SW 1271 (cell line): ENCODE measurements at regions not wholly inside any gene's neighbourhood (a gene's known extent, or its start where the extent isn't known, plus 50 kb on each side); places are given as distances from the start of the nearest gene placed in this dataset.
"Not testable (repeated sequence)": the region's sequence is repeated elsewhere in the genome, so short reads cannot be mapped to it uniquely, and the experiment has no call there.

ENCODE experiments used
- DNase-seq, 2 experiments: peaks; one replicate each; lab custom pipeline; 2025; lab: John Stamatoyannopoulos, UW

DNA sequence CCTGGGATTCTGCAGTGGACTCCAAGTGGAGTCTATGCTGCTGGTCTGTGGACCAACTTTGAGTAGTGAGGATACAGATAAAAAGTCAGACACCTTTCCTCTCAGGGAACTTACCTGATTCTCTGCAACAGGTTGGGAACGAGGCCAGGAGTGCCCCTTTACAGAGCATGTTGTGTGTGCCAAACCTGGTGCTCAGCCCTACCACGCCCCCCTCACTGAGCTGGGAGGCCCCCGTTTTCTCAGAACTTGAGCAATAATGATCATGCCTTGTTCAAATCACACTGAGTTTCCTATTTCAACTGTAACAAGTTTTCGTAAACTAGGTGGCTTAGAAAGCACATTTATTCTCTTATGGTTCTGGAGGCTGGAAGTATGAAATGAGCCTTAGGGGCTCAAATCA, 182.0 kb downstream of the COPRS start:
- DNase-seq = no peak

DNA sequence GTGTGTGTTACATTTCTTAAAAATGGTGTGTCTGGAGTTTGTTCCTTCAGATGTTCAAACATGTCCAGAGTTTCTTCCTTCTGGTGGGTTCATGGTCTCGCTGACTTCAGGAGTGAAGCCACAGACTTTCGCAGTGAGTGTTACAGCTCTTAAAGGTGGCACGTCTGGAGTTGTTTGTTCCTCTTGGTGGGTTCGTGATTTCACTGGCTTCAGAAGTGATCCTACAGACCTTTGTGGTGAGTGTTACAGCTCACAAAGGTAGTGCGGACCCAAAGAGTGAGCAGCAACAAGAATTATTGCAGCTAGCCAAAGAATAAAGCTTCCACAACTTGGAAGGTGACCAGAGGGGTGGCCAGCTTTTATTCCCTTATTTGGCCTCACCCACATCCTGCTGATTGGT, 183.7 kb downstream of the COPRS start:
- DNase-seq = not testable (repeated sequence)

DNA sequence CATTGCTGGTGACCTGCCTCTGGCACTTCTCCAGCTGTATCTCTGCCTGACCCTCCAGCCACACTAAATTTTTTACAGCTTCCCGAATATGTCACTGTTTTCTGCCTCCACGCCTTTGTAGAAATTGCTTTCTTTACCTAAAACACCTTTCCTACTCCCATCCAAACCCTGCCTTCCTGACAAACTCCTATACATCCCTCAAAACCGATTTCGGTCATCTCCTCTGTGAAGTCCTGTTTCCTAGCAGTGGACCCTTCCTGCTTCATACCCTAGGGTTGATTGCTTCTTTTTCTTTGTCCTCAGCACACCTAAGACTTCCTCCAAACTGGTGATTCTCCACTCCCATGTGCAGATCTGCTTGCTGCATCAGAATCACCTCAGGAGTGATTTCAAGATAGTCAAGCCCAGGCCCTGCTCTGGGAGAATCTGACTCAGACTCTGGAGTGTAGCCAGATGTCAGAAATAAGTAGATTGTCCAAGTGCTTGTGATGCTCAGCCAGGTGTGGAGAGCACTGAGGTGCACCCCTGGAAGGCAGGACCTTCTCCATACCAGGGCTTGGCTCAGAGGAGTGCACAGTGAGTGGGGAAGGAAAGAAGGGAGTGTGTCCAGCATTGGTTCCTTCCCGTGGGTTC, 184.2 kb downstream of the COPRS start:
- DNase-seq = no peak

DNA sequence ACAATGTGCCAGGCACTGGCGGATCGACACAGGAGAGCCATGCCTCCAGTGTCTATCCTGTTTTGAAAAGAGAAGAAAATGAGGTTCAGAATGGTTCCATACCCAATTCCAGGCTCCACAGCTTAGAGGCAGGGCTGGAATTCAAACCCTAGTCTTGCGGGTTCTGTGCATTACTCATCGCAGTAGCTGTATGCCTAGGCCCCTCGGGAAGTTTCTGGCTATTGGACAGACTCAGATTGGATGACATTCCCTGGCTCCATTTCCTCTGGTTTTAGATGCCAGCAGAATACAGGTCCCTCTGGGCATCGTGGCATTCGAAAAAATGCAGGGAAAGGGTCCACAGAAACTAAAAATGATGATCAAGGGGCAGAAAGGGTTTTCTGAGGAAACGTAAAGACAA, 184.7 kb downstream of the COPRS start:
- no peak for DNase-seq

DNA sequence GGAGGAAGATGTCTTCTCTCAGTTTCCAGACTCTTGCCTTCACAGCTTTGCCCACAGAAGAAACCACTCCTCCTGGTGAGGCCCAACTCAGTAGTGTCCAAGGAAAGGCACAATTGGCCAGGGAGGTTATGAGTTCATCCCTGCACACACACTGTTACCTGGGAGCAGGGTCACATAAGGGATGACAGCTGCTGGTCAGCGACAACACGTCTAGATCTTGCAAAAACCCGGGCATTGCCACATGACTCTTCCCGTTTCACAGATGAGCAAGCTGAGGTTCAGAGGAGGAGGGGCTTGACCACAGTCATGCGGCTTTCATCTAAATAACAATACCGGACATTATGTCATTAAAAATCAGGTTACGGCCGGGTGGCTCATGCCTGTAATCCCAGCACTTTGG, 186.0 kb downstream of the COPRS start:
- no peak for DNase-seq

DNA sequence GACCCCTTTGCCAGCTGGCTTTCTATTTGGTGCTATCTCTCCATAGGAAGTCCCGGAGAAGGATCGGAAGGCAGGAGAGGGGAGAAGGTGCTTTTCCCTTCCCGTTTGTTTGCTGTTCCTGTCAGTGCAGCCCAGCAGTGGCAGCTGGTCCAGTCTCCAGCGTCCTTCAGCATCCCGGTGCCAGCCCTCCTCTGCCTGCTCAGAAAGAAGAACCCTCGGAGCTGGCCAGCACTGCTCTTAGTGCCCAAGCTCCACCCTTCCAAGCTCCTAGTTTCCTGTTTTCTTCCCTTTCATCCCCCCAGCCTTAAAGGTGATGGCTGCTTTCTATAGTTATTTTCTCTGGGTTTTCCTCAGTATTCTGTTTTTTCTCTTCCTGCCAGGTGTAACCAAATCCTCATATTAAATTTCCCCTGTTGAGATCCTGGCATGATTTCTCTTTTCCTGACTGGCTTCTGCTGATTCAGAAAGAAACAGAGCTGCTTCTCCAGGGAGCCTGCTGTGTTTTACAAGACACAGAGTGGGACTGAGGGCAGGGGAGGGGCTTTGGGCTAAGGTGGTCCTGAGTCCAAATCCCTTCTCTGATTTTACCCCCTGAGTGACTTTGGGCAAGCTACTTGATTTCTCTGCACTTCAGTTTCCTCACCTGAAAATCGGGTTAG, 186.8 kb downstream of the COPRS start:
- DNase-seq = no peak

DNA sequence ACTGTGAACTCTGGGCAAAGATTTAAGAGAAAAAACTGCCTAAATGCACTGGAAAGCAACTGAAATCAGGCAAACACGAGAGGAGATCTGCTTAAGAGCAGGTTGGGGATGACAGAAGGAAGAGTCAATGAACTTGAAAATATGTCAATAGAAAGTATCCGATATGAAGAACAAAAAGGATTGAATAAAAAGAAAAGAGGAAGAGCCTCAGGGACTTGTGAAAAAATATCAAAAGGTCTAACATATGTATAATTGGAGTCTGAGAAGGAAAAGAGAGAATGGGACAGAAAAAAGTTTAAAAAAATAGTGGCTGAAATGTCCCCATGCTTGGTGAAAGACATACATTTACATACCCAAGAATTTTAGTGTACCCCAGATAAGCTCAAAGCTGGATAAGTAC, 195.5 kb downstream of the COPRS start:
- peak in 1 of 2 experiments; percentile 21 for DNase-seq

DNA sequence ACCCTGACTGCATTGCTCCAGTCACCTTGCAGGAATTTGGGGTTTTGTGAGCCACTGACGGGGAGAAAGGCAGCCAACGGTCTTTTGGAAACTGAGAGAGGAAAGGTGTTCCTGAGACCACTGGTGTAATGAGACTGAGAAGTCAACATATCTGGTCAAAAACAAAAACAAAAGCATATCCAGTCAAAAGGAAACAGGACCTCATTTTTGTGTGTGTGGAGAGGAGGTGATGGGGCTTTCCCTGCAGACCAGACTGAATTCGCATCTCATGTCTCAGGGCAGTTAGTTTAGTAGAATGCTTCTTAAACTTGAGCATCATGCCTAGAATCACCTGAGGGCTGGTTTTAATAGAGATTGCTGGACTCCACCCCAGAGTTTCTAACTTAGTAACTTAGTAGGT, 198.4 kb downstream of the COPRS start:
- DNase-seq = no peak

DNA sequence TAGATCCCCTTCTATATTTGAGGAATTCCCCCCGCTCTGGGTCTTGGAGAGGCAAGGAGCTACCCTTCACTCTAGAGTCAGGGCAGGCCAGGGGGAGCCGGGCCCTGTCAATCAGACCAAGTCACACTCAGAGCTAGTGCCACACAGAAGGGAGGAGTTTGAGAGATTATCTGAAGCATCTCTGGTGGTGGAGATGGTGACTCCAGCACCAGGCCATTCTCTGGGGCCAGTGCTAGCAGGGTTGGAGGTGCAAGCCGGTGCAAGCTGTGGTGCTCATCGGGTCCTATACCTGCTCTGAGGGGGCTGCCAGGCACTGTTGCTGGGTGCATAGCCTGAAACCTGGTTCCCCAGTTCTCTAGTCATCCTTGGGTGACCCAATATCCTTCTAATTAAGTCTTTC, 201.2 kb downstream of the COPRS start:
- no peak for DNase-seq

DNA sequence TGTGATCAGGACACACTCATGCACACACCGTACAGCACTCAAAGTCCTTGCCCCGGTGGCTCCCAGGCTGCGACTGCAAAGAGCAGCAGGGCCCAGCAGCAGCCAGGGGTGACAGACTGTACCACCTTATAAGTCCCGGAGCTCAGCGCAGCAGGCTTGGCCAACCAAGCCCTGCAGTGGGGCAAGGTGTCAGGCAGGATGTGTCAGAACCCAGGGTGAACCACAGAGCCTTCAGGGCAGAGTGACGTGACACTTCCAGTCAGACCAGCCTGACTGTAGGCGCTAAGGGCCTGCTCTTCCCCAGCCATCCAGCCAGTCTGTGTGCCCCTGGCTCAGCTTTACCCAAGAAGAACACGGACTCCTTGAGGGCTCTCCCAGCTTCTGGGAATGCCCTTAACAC, 204.1 kb downstream of the COPRS start:
- no peak for DNase-seq

DNA sequence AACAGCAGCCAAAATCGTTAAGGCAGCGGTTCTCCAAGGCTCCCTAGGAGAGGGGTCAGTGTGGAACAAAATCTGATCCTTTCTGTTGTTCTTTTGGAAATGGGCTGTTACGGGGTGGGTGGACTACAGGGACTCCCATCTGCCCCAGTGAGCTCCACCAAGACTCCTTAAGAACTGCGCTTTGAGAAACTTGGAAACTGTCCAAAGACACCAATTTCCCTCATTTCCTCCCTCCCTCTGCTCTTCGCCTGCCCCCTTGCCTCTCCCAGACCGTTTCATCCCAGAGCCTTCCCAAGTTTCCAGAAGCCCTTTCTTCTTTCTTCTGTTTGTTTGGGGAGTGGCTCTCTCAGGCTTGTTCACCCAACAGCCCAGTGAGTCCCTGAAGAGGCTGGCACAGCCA, 205.4 kb downstream of the COPRS start:
- no peak for DNase-seq

DNA sequence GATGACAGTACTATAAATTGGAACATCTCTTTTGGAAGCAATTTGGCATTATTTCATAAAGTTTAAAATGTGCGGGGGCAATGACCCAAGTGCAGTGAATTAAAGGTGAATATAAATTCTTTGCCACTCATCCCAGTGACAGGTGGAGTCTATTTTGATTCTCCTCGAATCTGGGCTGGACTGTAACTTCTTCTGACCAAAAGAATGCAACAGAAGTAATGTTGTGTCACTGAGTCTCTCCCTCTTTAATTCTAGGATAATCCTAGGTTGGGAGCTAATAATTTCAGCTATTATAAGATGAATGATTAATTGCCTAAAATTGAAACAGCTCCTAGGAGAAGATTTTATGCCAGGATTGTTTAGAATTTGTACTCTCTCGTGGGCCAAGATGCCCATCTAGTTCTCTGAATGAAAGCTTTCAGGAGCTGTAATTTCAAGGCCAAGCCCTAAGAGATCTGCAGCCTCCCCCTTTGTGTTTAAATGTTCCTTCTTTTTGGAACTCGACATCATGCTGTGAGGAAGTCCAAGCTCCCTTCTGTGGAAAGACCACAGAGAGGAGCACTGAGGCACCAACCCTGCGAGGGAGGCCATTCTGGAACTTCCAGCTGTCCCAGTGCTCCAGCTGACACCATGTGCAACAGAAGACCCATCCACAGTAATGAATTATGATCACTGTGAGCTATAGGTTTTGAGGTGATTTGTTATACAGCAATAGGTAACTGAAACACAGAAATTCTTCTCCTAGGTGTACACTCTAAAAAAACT, 208.1 kb downstream of the COPRS start:
- no peak for DNase-seq

DNA sequence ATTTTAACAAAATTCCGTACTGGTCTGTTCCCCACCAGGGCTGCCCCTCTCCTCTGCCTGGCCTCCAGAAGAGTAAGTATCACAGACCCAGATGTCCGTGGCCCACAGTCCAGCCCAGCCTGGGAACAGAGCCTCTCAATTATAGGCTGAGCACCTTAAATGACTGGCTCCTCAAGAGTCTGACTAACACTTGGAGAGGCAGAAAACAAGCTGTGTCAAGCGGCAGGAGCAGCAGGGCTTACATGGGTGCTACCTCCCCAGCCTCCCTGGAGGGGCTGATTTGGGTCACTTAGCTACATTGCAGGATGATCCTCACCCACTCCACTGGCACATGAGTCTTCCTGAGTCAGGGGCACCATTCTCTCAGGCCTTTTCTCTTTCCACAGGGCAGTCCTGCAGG, 209.7 kb downstream of the COPRS start:
- no peak for DNase-seq

DNA sequence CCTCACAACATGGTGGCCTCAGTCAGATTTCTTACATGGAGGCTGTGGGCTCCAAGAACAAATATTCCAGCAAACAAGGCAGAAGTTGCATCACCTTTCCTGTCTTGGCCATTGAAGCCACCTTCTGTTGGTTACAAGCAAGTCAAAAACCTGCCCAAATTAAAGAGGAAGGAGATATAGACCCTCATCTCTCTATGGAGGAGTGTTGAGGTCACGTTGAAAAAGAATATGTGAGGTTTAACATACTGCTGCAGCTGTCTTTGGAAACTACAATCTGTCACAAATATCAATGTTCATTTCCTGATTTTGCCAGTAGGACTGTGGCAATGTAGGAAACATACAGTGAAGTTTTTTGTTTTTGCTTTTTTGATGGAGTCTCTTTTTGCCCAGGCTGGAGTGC, 211.4 kb downstream of the COPRS start:
- DNase-seq = no peak

DNA sequence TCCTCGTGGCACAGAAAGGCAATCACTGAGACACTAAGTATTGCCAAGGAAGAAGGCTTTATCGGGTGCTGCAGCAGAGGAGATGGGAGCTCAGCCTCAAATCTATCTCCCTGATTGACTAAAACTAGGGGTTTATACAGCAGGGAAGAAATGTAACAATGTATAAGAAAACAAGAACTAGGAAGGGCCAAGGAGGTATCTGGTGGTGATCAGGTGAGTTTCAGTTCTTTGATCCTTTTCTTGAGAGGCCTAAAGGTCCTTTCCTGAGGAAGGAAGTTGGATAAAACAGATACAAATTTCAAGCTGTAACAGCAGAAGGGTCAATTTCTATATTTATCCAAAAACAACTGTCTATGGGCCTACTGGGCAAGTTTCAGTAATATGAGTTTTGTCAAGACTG, 212.4 kb downstream of the COPRS start:
- DNase-seq = no peak

DNA sequence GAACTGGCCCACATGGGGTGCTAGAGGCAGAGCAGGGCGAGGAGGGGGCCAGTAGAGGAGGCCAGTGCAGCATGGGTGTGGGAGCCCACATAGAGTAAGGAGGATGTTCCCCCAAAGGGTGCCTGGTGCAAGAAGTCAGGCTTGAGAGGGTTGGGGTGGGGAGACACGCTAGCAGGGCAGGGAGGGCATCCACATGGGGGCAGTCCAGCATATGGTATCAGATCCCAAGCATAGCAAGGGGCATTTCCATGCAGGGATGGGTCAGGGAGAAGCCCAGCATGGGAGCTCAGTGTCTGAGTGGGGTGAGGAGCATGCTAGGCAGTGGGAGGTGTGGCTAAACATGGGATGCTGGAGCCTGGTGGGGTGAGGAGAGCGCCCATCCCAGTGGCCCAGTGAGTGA, 213.7 kb downstream of the COPRS start:
- DNase-seq = no peak

DNA sequence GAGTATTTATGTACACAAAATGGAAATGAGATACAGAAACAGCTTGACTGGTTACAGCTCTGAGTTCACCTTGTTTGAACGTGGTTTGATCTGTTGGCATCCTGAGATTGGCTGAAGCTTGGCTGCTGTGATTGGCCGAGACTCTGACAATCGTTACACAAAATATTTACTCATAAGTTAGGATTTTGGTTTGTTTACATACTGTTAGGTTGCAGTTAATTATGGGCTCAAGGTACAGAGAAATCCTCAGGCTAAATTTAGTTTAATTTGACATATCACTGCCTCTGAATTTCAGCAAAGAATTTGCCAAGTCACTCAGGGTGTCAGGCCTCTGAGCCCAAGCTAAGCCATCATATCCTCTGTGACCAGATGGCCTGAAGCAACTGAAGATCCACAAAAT, 227.3 kb downstream of the COPRS start:
- DNase-seq = no peak

DNA sequence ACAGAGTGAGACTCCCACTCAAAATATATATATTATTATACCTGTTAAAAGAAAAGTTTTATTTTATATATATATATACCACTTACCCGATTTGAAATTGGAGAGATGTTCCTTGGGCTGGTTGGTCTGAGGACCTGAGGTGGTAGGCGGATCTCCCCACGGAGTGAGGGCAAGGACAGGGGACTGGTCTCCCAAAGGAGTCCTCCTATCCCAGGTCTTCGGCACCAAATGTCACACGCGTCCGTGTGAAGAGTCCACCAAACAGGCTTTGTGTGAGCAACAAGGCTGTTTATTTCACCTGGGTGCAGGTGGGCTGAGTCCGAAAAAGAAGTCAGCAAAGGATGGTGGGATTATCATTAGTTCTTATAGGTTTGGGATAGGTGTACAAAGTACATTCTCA, 228.2 kb downstream of the COPRS start:
- DNase-seq = not testable (repeated sequence)

DNA sequence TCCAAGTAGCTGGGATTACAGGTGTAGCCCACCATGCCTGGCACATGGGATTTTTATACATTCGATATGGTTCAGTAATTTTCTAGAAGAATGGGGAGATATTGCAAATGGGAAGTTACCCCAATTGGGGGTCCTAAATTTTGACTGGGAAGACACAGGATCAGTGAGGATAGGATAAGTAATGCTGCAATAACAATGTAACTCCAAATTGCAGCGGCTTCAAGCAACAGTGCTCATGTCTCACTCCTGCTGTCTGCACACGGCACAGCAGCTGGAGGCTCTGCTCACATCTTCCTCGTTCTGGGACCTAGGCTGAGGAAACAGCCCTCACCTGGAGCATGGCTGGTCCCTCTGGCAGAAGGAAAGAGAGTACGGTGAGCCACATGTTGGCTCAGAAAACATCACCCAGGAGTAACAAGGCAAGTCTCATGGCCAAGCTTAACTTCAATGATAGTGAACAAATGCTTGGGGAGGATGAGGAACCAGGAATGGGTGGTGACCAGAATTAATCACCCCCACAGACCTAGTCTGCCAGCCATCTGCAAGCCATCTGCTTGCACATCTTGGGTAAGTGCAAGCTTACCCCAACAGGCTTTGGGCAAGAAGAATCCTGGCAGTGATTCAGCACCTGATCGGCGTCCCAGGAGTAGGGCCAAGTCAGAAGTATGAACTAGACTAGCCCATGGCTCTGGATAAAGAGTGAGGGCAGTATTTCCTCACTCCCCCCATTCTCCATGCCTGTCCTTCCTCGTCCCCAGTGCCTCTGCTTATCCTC, 229.2 kb downstream of the COPRS start:
- no peak for DNase-seq

DNA sequence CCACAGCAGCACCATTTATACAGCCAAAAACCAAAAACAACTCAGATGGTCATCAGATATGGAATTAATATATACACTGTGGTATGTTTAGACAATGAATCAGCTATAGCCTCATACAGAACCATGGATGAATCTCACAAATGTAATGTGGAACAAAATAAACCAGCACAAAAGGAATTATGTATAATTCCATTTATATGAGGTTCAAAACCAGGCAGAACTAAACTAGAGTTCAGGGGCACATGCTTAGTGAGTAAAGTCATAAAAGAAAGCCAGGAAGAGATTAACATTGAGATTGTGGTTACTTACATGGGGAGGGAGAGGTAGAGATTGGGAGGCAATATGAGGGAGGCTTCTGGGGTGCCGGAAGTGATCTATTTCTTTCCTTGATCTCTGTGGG, 231.1 kb downstream of the COPRS start:
- DNase-seq = no peak

DNA sequence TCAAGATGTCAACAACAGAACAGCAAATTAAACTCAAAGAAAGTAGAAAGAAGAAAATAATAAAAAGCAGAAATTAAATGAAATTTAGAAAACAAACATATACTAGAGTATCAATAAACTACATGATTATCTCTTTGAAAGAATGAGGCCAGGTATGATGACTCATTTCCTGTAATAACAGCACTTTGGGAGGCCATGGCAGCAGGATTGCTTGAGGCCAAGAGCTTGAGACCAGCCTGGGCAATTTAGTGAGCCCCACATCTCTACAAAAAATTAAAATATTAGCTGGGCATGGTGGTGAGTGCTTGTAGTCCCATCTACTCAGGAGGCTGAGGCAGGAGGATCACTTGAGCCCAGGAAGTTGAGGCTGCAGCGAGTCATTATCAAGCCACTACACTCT, 232.5 kb downstream of the RAB11FIP4 start:
- no peak for DNase-seq

DNA sequence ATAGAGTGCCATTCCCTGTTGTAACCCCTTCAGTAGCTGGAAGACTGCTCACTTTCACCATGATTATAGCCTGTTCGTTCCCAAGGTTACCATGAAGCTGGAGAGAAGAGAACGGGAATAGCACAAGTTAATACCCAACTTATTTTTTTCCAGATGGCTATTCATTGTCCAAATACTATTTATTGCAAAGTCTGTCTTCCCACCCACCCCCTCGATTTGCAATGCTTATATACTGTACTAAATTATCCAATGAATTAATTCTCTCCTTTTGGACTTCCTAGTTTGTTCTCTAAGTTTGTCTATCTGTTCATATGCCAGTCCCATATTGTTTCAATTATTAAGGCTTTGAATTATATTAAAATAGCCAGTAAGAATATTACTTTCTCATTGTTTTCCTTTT, 231.0 kb downstream of the RAB11FIP4 start:
- DNase-seq = no peak

DNA sequence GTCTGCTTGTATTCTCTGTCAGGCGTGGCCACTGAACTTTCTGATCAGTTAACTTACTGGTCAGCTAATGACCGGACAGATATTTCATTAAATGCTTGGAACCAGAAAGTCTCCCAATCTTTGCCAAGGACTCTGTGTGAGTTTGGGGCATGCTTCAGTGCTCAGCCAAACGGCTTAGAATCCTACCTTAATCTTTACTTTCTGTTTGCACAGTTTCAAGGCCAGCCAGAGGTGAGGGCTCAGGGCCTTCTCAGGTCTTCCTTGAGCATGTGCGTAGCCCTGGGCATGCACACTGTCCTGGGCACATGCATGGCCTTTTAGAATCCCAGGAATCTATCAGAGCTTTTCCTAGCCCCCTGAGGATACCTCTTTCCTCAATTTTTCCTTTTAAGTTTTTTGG, 230.1 kb downstream of the RAB11FIP4 start:
- DNase-seq = no peak
